ENCODE measurements at regions not wholly inside any gene's neighbourhood (a gene's known extent, or its start where the extent isn't known, plus 50 kb on each side); places are given as distances from the start of the nearest gene placed in this dataset.

DNA sequence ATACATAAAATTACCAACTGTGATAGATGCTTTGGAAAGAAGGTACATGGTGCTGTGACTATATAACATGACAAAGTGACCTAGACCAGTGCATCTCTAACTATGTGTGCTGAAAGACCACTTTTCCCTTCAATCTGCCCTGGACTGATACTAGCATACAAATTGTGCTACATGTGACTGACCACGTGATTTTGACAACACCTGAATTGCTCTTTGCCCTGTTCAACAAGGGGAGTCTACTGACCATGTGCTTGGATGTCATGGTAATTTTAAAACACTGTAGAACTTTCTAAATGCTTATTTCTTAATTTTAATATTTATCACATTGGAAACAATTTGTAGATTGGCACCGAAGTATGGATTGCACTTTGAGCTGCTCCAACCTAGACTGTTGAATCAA lies 142.4 kb downstream of the CAND1 start:
- Histone ChIP-seq H3K27me3 (ENCODE audit: insufficient read depth, low read length) (no peaks in the 10 kb centered on the region), H4K91ac (ENCODE audit: insufficient read length, low read depth, low read length) (no peak overlapping the region), H3K23me2 (ENCODE audit: insufficient read length, low read depth, low read length, poor library complexity, severe bottlenecking) (no peaks in the 10 kb centered on the region), H3K9me3 (ENCODE audit: control insufficient read depth, low read depth, low read length) (no peaks in the 10 kb centered on the region), H3K14ac (ENCODE audit: insufficient read depth, low read length) (no peak overlapping the region), H2AFZ (ENCODE audit: low read length) (no peak overlapping the region), H2BK15ac (ENCODE audit: low read depth, low read length) (no peak overlapping the region), H2BK20ac (ENCODE audit: low read depth, low read length, poor library complexity, severe bottlenecking) (no peak overlapping the region), H3T11ph (ENCODE audit: low read length) (no peak overlapping the region), H2AK5ac (ENCODE audit: insufficient read length, low read length) (no peak overlapping the region), H4K8ac (replicated peaks; ENCODE audit: insufficient read length, low read depth, low read length) (no peak overlapping the region), H2BK120ac (ENCODE audit: low read depth, low read length, poor library complexity, severe bottlenecking) (no peak overlapping the region), H4K5ac (ENCODE audit: insufficient read length, low read depth, low read length) (no peak overlapping the region), H3K79me2 (ENCODE audit: insufficient read depth, low read length) (no peaks in the 10 kb centered on the region), H3K9ac (ENCODE audit: extremely low read depth, insufficient read length, low read length) (no peak overlapping the region), H3K4me1 (ENCODE audit: insufficient read depth, low read length) (peaks cover 4% of the 10 kb centered on the region; the same call in 1 of the 2 replicates), H2BK5ac (ENCODE audit: insufficient read length, low read length) (no peak overlapping the region), H3K23ac (ENCODE audit: insufficient read length, low read depth, low read length) (no peak overlapping the region), H3K18ac (ENCODE audit: insufficient read length, low read depth, low read length) (no peak overlapping the region), H3K4me2 (ENCODE audit: insufficient read depth, insufficient read length, low read length) (no peak overlapping the region), H3K4ac (ENCODE audit: low read depth, low read length) (no peak overlapping the region), H3K27ac (ENCODE audit: insufficient read length, low read depth, low read length) (no peak overlapping the region), H3K56ac (ENCODE audit: insufficient read length, low read depth, low read length) (no peak overlapping the region), H3K79me1 (ENCODE audit: insufficient read depth, low read depth, low read length, poor library complexity, severe bottlenecking) (no peaks in the 10 kb centered on the region), H2BK12ac (ENCODE audit: insufficient read length, low read depth, low read length) (no peak overlapping the region), H4K20me1 (ENCODE audit: control insufficient read depth, insufficient read depth, insufficient read length) (no peaks in the 10 kb centered on the region)
- peaks cover 6 to 9% of the 10 kb centered on the region in 2 experiments; a peak in 4 of 5 replicates for H3K9me3 Mint-ChIP-seq
- no peak overlapping the region for H3K4me3 Mint-ChIP-seq
- H3K4me1 Mint-ChIP-seq = peaks cover 19 to 21% of the 10 kb centered on the region in 2 experiments
- peaks cover 0 to 4% (median 0%) of the 10 kb centered on the region in 3 experiments; a peak in 2 of 7 replicates for H3K36me3 Mint-ChIP-seq (ENCODE audit: insufficient read depth in 1 of 3, low read depth in 3 of 3)
- TF ChIP-seq, protein P1, sequence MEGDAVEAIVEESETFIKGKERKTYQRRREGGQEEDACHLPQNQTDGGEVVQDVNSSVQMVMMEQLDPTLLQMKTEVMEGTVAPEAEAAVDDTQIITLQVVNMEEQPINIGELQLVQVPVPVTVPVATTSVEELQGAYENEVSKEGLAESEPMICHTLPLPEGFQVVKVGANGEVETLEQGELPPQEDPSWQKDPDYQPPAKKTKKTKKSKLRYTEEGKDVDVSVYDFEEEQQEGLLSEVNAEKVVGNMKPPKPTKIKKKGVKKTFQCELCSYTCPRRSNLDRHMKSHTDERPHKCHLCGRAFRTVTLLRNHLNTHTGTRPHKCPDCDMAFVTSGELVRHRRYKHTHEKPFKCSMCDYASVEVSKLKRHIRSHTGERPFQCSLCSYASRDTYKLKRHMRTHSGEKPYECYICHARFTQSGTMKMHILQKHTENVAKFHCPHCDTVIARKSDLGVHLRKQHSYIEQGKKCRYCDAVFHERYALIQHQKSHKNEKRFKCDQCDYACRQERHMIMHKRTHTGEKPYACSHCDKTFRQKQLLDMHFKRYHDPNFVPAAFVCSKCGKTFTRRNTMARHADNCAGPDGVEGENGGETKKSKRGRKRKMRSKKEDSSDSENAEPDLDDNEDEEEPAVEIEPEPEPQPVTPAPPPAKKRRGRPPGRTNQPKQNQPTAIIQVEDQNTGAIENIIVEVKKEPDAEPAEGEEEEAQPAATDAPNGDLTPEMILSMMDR (conservative IDR thresholded peaks at IDR 0.05) = no peak
- H3K27ac Mint-ChIP-seq = no peak overlapping the region
- DNase-seq = no peak
- H3K27me3 Mint-ChIP-seq (ENCODE audit: low read depth) = no peaks in the 10 kb centered on the region
- WGBS (ENCODE audit: extremely low coverage, insufficient read length, low lambda C conversion rate) = no CpG with 5 or more reads among the region's 2 CpGs
